GDM1 (cell line): ENCODE measurements at regions not wholly inside any gene's neighbourhood (a gene's known extent, or its start where the extent isn't known, plus 50 kb on each side); places are given as distances from the start of the nearest gene placed in this dataset.
"Not testable (repeated sequence)": the region's sequence is repeated elsewhere in the genome, so short reads cannot be mapped to it uniquely, and the experiment has no call there.

Source experiments
- DNase-seq: peaks from one replicate; lab custom pipeline; 2025; lab: John Stamatoyannopoulos, UW

DNA sequence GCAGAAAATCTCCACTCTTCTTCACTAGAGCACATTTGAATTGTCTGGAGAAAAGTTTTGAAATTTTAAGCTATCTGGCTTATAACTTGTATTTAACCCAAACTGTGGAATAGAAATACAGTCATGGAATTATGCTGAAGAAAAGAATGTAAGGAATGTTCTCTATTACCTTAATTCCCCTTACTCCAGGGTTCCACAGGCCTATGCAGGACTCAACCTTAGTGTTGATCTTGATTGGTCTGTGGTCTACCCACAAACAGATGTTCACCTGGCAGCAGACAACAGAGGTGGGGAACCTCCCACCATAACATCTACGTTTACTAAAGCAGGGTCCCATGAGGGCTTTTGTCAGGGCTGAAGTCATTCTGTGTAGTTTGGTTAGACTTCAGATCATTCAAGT, 189.3 kb upstream of the GPRIN3 start:
- DNase-seq = no peak

DNA sequence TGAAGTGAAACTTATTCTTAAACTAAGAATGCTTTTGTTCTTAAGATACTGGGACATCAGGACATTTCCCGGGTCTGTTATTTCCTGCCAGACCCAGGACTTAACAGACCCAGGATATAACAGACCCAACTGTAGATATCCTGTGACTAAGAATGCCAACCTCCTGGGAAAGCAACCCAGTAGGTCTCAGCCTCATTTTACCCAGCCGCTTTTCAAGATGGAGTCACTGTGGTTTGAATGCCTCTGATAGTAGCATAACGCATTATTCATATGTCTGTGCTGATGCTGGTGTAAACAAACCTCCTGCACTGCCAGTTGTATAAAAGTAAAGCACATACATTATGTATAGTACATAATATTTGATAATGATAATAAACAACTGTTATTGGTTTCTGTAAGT, 185.8 kb upstream of the GPRIN3 start:
- no peak for DNase-seq

DNA sequence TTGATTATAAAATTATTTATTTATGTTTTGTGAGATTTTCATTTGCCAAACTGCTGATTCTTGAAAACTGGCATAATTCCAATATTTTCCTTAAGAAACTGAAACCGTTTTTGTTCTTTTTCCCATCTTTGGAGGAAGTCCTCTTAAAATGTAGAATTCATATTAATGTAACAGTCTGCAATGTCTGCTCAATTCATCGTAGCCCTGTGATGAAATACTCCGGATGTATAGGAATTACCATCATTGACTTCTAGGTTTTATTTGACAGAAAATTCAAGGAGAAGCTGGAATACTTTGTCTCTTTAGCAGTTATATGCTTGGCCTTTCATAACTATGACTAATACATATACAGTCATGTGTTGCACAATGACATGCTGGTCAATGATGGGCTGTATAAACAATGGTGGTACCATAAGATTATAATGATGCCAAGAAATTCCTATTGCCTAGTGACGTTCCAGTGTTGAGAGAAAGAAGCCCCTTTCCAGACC, 185.0 kb upstream of the GPRIN3 start:
- DNase-seq = no peak

DNA sequence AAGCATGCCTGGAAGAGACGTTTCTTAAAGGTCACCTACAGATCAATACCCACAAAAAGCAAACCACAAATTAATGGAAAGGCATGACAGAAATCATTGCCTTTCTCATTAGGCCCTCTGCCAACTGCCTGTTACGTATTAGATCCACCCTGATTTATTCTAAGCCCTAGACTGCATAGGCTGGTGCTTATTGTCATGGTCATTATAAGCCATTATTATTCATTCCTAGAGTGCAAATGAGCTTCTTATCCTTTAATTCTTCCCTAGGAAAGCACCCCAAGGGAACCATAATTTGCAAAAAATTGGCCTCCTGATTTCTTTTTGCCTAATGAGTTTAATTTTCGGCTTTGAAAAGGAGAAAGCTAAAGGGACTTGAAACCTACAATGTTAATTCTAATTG, 184.2 kb upstream of the GPRIN3 start:
- no peak for DNase-seq

DNA sequence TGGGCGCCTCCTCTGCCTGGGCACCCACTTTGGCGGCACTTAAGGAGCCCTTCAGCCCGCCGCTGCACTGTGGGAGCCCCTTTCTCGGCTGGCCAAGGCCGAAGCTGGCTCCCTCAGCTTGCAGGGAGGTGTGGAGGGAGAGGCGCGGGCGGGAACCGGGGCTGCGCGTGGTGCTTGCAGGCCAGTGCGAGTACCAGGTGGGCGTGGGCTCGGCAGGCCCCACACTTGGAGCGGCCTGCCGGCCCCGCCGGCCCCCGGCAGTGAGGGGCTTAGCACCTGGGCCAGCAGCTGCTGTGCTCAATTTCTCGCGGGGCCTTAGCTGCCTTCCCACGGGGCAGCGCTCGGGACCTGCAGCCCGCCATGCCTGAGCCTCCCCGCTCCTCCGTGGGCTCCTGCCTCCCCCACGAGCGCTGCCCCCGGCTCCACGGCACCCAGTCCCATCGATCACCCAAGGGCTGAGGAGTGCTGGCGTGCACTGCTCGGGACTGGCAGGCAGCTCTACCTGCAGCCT, 182.4 kb upstream of the GPRIN3 start:
- not testable (repeated sequence) for DNase-seq

DNA sequence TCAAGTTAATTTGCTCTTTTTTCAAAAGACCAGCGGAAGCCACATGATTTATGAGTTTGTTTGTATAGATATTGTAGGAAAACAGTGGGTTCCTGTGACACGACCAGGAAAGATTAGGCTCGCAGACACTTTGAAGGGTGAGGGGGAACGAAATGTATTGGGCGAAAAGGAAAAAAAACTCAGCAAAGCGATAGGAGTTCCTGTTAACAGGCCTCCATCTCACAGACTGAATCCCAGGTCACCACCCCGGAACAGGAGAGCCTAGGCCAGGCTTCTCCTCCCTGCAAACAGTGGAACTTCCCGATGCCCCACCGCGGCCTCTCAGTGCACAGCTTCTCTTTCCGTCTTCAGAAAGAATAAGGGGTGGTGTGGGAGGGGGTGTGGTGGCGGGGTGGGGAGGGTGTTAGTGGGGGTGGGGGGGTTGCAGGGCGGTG, 181.8 kb upstream of the GPRIN3 start:
- DNase-seq = no peak

DNA sequence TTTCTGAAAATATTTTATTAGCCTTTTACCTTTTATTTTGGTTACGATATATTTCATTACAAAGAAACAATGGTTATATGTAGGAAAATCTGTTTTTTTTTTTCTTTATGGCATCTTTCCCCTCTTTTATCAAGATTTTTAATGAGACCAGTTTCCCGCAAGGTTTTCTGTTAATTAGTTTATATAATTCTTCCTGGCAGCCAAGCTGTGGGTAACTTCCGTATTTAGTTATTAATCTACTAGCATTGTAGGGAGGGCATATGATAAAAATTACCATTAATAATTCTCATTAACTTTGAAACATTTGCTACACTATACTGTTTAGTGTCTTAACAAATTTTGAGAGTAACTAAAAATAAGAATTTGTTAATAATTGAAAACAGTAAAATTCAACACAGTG, 181.1 kb upstream of the GPRIN3 start:
- DNase-seq = no peak

DNA sequence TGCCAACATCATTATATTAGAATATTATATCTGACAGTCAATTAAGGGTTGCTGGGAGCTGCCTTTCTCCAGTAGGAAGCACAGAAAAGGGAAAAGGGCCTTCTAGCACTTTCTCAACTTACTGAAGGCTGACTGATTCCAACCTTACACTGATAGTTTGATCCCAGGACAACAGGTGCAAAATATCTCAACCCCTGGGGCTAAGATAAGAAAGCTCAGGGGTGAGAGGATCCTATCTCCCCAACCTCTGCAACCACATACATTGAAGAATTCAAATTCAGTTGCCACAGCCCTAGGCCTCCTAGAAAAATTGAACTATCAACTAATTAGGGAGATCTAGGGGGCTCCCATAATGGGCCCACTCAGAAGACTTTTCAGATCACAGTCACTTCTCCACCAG, 179.1 kb upstream of the GPRIN3 start:
- no peak for DNase-seq

DNA sequence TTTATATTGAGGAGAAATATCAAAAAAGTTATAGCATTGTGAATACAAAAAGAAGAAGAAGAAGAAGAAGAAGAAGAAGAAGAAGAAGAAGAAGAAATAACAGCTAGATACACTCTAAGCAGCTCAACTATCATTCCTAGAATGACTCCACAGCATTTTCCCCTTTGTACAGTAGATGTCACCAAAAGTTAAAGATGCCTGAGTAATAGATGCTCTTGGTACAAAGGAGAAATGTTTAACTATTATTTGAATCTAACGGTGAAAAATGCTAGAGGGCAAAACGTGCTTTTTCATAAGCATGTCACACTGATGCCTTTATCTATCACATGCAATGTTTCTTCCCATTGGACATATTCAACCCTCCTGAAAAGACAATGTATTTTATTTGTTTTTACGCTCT, 178.4 kb upstream of the GPRIN3 start:
- peak; percentile 12 for DNase-seq

DNA sequence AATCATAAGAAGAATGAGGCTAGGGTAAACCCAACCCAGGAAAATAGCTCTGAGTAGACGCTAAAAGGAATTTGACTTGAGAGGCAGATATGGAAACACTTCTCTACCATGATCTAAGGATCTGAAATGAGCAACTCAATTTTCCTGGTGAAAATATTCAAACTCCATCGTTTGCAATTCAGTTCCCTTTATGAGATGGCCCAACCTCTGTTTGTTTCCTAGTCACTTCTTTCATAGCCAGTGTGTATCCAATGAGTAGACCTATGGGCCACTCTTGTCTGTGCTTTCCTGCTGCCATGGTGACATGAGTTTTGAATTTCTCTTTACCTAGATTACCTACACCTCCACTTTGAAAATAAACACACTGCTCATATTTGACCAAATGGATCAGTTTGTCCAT, 176.2 kb upstream of the GPRIN3 start:
- no peak for DNase-seq

DNA sequence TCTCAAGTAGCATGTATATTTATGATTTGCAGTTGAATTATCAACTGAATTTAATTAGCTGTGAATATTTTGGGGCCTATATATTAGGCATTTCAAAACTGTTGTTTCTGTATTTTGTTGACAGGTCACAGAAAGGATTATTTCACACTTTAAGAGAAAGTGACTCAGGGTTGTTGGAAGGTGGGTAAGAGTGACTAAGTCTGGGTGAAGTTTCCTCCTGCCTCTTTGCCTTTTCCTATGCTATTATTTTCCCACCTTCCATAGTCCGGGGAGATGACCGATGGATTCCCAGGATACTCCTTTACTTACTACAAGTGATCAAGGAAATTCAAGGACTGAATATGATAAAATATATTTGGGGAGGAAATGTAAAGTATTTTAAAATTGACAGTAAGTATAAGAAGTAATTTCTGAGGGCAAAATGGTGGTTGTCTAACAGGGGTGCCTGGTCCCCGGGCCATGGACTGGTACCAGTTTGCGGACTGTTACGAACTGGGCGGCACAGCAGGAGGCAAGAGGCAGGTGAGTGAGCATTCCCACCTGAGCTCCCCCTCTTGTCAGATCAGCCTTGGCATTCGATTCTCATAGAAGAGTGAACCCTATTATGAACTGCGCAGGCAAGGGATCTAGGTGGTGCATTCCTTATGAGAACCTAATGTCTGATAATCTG, 175.5 kb upstream of the GPRIN3 start:
- no peak for DNase-seq

DNA sequence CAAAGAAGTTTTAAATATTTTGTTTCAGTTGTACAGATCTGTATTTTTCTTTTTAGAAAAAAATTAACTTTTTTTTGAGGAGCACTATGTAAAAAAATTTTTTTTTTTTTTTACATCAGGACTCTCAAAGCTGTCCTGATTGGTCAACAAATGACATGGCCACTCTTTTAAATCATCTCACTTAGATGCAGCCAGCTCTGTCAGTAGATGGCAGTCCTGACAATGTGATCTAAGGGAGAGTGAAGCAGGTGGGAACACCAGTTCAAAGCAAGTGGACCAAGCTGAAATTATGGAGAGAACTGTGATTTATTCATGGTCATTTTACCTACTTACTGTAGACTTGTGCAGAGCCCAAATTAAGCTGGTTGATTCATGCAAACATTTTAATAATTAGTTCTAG, 174.7 kb upstream of the GPRIN3 start:
- DNase-seq = peak; percentile 34

DNA sequence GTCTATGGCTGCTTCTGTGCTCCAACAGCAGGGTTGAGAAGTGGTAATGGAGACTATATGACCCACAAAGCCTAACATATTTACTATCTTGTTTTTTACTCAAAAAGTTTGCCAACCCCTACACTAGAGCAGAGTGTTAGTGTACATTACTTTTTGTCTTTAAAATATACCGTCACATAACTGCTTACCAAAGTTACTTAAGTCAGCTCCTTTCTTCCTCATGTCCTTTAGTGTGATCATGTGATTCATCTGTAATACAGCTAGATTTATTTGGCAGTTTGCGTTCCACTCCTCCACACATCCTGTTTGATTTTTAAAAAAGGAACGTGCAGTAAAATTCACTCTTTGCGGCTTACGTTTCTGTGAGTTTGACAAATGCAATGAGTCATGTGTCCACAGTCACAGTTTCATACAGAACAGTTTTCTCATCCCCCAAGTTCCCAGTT, 162.4 kb upstream of the GPRIN3 start:
- DNase-seq = peak; percentile 80

DNA sequence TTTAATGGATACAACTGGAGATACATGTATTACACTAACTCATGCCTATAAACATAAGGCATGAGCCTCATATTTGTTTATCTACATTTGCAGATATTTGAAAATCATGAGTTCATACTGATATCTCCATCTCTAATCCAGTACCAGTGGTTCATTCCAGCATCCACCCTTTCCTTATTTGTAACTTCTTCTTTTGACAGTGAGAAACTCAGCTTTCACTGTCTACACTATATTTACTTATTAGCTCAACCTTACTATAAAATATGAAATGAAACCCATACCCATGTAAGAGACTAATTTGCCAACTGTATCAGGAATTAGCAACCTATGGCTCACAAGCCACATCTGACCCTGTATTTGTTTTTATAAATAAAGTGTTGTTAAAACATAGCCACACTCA, 161.9 kb upstream of the GPRIN3 start:
- DNase-seq = no peak

DNA sequence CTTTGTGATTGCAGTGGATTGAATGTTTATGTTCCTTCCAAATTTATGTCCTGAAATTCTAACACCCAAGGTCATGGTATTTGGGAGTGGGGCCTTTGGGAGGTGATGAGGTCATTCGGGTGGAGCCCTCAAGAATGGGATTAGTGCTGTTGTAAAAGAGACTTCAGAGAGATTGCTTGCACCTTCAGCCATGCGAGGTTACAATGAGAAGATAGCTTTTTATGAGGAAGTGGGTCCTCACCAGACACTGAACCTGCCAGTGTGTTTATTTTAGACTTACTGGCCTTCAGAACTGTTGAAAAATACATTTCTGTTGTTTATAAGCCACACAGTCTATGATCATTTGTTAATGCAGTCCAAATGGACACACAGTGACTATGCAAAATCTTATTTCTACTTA, 161.0 kb upstream of the GPRIN3 start:
- peak; percentile 4 for DNase-seq

DNA sequence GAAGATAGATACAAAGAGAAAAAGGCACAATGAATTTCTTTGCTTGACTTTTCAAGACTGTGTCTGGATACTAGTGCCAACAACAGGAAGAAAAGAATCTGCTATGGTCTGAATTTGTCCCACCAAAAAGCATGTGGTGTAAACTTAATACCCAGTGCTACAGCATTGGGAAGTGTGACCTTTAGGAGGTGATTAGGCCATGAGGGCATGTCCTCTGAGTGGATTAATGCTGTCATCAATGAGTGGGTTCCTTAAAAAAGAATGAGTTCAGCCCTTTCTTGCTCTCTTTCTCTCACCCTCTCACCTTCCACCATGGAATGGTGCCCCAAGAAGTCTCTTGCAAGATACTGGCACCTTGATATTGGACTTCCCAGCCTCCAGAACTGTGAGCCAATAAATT, 155.7 kb upstream of the GPRIN3 start:
- no peak for DNase-seq

DNA sequence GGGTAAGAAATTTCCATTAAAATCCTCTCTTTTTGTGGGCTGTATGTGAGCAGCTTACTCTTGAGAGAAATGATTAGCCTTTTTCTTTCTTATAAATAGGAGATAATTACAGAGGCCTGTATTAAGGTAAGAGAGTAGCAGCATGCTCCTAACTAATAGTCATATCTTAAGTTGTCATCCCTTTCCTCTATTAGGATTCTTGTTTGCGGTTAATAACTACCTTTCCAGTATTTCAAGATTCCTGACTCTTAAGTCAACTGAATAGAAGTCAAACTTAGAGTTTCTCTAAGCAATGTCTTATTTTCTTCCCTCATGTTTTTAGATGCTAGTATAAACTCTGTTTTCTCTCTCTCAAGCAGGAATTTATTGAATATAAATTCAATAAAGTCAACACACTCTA, 139.9 kb upstream of the GPRIN3 start:
- no peak for DNase-seq

DNA sequence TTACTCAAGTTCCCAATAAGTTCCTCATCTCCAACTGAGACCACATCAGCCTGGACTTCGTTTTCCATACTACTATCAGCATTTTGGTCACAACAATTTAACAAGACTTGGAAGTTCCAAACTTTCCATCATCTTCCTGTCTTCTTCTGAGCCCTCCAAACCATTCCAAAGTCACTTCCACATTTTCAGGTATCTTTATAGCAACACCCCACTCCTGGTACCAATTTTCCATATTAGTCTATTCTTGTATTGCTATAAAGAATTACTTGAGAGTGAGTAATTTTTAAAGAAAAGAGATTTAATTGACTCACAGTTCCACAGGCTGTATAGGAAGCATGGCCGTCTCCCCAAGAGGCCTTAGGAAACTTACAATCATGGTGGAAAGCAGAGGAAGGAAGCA, 138.6 kb upstream of the GPRIN3 start:
- no peak for DNase-seq

DNA sequence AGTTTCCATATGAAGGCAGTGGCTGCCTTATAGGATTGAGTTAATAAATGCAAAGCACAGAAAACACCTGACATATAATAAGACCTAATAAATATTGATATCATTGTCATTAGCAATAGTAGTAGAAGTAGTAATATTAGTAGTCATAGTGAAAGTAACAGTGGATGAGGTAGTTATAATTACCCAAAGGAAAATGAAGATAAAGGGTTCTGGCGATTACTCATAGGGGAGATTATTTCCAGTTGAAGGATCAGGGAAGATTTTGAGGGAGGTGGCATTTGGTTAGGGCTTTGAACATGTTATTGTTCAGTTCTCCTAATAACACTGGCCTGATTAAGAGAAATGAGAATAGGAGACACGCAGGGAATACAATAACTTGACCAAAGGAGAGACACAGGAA, 131.9 kb upstream of the GPRIN3 start:
- DNase-seq = no peak

DNA sequence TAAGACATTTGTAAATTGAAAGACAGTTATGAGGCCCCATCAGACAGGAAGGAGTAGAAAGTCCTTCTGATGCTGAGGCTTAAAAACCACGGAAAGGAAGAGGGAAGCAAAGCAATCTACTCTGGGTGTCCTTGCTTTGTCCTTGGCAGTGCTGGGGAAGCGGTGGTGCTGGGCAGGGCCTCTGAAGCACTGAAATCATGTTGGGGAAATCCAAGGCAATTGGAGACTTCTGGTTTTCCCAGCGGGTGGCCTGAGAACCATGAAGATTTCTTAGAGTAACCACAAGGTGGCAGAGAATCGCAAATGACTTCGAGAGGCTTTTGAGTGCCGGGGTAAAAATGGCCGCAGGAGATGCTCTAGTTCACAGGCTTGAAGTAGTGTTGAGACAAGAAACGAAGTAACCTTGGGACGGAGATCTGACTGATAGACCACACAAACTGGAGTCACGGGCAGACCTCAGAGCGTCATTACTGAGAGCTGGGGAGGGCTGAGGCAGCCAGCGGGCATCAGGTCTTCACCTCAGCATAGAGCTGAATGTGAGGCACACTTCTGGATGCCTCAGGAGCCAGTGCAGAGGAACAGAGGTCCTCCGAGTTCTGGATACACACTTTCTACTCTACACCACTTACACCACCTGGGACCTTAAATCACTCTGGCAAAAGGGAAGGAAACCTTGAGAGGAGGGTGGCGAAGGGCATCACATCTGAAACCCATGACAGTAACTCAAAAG, 130.7 kb upstream of the GPRIN3 start:
- peak; percentile 67 for DNase-seq

DNA sequence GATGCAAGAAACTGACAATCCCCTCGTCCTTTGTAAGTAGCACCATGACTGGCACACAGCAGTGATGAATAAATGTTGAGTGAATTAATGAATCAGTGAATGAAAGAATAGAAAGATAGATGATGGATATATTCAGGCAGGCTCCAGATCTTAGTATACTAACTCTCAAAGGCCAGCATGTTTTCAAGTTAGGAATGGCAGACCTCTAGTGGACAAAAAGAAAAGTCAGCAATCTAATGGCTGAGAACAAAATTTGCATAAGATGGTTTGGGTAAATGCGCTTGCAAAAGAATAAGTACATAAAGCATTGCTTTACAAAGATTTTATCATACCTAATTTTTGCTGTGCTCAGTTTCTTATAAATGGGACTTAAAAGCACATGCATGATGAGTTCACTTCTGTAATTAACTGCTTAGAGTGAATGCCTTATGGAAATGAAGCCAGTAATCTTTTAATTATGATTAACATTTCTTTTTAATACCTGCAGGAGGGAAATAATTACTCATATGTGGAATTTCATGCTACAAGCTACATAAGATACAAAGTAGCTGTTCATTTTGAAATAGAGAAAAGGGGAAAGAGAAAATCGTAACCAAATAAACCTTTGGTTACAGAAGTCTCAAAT, 126.9 kb upstream of the GPRIN3 start:
- peak; percentile 7 for DNase-seq

DNA sequence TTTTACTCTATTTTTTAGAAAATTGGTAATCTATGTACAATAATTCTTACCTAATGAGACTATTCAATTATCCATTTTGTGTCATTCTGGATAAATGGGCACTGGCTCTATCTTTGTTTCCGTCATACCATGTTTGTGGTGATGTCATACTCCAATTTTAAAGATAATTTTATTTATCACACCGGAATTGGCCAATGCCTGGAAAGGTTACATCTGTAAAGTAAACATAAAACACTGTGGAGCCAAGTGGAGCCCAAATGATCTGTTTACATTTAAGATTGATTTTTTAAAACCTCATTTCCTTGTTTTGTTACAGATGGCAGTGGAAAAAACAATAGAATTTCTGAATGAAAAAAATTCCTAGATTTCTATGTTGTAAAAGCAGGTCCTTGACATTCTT, 120.2 kb upstream of the GPRIN3 start:
- no peak for DNase-seq

DNA sequence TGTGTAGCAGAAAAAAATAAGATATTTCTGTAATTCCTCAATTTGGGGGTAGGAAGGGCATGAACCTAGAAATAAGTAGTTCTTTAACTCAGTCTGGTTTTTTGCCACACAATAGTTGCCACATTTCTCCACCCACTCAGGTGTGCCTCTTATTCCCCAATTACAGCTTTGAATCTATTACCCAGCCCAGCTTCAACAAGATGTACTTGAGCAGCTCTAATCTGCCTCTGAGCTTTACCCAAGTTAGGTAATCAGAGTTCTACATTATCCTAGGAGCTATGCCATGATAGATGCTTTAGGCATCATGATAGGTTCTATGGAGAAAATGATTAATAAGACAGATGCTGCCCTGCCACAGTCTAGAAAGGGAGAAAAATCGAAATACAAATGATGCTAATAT, 117.4 kb upstream of the GPRIN3 start:
- no peak for DNase-seq
